GM19395 (cell line): ENCODE measurements at regions not wholly inside any gene's neighbourhood (a gene's known extent, or its start where the extent isn't known, plus 50 kb on each side); places are given as distances from the start of the nearest gene placed in this dataset.

Experiments
- ATAC-seq: cut with Tn5 transposase; IDR thresholded peaks from one replicate; pipeline ENCODE4 v1.9.1; 2021; ENCODE audit warnings: mild to moderate bottlenecking, moderate library complexity; ENCODE audit not compliant: unreplicated experiment

DNA sequence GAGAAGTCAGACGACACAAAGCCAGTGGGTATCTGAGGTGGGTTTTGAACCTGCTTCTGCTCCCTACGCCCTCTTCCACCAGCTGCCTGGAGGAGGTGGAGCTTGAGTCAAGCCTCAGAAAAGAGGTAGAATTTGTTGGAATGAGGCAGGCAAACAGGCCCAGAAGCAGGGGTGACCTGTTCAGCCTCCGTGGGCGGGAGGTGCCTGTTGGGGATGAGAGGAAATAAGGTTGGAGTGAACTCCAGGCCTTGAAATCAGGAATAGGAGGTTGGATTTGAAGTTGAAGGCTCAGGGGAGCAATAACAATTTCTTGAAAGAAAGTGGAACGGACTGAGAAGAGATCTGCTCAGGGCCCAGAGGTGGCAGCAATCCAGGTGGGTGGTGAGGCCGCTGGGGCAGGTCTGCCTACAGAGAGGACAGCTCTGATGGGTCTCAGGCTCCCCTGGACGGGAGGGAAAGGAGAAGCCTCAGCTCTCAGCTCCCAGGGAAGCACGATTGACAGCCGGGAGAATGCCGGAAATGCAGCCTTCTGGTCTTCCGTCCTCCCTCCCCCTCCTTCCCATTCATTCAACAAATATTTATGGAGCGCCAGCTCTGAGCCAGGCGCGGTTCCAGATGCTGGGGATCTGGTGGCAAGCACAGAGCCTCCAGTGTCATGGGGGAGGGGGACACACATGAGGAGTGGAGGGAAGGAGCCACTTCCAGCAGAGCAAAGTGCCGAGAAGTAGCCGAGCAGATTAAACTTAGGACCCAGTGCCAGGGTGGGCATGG, 61.9 kb upstream of the CIBAR2 start:
- ATAC-seq, result no peak

DNA sequence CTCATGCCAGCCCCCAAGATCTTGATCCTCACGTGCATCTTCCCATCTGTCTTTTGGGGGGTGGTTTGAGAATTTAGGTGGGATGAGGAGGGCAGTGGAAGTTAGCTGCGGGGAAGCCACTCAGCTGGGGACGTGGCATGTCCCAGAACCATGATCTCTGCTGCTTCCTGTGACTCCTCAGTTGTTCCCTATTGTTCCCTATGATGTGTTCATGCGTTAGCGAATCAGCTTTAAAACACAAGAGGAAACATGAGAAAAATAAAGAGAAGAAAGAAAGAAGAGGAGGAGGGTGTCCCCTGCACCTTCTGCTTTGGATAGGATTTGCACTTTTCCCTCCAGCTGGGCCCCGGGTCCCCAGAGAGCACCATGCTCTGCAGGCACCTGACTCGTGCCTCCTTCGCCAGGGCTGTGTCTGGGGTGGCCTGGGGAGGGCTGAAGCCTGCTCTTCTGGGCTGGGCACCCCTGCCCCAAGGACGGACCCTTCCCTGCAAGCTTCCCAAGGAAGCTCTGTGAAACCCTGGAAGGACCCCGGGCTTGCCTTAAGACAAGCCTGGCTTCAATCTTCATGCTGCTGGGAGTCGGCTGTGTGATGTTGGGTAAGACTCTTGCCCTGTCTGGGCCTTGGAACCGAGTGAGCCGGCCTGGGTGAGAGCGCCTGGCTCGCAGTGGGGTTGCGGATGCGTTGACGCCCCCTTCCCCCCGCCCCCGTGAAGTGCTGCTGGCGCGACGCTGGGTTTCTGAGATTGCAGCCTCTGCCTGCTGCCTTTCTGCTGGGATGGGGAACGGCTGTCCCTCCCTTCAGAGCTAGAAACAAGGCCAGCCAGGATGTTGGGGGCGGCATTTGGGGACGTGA, 62.8 kb upstream of the CIBAR2 start:
- no peak for ATAC-seq

DNA sequence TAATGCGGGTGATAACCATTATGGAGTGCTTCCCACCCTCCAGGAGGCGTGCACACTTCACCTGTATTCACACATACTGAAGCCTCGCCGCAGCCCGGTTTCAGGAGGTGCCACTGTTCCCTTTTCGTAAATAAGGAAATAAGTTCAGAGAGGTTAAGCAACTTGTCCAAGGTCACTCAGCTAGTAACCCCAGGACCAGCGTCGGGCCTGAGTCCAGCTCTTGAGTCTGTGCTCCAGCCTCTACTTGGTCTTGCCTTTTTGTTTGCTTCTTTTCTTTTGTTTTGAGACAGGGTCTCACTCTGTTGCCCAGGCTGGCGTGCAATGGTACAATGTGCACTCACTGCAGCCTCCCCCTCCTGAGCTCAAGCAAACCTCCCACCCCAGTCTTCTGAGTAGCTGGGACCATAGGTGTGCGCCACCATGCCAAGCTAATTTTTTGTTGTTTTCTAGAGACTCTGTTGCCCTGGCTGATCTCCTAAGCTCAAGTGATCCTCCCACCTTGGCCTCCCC, 63.5 kb upstream of the CIBAR2 start:
- no peak for ATAC-seq

DNA sequence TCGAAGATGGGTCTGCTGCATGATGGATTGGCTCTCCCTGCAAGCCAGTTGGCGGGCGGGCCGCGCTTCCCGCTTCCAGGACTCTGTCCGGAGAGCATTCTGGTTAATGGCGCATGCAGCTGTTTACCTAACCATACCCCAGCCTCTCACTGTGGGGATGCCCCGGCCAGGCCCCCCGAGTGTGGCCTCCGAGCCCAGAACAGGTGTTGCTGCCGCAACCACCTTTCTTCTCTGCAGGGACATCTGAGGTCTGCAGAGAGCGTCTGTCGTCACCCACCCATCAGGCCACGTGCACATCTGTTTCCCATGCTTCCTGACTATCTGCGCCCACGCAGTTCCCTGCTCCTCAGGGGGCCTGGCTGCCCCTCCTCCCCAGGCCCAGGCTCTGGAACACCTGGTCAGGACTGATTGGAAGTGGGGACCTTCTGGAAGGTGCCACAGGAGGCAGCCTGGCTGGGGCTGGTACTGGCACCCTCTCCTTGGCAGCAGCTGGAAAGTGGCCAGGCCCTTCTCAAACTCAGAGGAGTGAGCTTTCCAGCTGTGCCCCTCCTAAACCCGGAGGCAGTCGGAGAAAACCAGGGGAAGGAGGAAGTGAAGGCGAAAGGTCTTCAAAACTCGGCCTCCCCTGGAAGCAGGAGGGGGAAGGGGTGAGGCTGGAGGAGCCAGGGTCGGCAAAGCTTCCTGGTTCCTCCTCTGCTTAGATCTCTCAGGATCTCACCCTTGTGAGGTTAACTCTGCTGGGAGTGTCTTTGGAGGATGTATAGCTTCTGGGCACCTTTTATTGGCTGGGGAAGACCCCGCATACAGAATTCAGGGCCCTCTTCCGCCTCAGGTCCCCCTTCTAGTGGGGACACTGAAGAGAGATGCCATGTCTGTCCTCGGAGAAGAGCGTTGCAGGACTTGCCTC, 64.5 kb upstream of the CIBAR2 start:
- no peak for ATAC-seq

DNA sequence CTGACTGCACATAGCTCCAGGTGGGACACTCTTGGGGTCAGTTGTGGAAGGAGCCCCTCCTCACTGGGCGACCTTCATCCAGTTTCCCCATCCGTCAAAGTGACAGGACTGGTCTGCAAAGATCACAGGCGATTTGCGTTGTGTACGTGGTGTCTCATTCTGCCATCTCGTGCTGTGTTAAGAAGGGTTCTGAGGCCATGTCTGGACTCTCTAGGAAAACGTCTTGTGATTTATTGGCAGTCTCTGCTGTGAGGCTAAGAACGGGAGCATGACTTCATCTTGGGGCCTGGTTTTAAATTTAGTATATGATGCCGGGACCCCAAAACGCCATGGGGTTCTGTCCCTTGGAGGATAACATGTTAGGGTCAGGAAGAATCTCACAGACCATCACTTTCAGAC, 65.2 kb upstream of the CIBAR2 start:
- ATAC-seq, result no peak

DNA sequence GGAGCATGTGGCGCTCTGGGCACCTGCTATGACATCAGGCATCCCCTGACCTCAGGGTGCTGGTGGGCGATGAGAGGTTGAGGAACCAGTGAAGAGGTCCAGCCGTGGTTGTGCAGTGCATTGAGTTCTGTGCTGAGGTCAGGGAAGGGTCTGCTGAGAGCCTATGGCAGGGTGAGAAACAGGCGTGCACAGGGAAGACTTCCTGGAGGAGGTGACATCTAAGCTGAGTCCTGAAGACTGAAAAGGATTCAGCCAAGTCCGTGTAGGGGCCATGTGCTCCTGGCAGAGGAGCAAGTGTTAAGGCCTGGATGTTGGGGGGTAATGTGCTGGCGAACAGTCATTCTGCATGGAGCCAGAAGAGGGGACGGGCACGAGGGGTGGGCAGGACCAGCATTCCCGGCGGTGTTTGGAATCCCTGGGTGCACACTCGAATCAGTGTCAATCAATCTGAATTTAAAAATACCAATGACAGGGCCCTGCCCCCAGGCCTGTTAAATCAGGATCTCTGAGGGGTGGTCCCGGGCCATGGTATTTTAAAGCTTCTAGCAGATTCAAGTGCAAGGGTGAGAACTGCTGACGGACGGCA, 65.8 kb upstream of the CIBAR2 start:
- ATAC-seq, result no peak

DNA sequence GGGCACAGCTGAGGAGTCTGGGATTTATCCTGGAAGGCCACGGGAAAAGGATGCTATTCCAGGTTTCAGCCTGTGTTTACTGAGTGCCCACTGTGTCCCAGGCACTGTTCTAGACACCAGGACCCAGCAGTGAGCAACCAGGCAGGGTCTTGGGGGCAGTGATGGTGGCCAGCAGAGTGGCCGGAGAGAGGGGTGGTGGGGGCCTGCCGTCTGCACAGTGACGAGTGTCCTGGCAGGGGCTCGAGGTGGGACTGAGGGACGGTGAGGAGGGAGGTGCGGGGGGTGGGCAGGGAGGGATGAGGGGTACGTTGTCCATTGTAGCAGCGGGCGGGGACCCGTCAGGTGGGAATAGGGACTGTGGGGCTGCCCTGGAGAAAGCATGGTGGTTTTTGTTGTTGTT, 66.3 kb upstream of the CIBAR2 start:
- ATAC-seq, result no peak

DNA sequence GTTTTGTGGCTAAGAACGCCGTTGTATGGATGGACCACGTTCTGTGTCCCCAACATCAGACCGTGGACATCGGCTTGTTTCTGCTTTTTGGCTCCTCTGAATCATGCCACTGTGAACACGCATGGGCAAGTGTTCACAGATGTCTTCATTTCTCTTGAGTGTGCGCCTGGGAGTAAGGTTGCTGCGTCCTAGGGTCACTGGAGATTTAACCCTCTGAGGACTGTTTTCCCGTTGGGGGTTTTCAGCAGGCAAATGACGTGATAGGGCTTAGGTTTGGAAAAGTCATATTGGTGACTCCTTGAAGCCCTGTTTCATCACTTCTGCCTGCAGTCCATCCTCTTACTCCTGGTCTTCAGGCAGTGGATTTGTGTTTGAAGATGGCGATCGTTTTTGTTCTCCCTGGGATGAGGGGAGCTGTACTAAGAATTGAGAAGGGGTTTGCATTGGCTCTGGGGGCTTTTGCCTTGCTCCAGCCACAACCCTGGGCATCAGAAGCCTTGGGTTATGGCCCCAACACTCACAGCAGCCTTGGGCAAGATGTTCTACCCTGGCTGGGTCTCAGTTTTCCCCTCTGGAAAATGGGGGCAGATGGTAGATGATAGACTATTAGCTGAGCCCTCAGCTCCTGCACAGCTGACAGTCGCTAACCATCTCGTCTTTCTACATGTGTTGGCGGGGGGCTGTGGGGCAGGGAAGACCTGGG, 67.2 kb upstream of the CIBAR2 start:
- no peak for ATAC-seq

DNA sequence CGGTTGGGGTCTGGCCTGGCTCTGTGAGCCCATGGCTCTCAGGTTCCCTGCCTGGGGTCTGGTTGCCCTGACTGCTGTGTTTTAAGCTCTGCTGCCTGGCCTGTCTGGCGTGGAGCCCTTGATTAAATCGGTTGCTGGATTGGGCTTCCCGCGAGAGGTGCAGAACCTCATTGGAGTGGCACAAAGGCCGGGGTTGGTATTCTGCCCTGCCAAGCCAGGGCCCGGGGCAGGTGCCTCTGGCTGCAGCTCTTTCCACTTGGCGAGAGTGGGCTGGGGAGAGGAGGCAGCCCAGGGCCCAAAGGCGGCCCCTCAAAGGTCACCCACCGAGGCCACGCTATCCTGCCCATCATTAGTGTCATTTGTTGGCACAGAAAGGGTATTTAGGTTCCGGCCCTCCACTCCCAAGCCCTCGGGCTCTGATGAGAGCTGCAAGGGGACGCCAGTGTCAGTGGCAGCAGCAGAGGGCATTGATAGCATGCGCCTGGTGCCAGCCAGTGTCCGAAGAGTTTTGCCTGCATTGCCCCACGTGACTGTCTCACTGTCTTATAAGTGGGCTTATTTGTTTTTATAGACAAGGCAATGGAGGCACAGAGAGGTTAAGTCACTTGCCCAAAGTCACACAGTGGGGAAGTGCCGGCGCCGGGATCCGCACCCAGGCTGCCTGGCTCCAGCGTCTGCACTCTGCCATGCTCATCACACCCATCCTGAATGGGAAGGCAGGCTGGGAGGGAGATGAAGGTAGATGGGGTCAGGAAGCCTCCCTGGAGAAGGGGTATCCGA, 68.0 kb upstream of the CIBAR2 start:
- no peak for ATAC-seq

DNA sequence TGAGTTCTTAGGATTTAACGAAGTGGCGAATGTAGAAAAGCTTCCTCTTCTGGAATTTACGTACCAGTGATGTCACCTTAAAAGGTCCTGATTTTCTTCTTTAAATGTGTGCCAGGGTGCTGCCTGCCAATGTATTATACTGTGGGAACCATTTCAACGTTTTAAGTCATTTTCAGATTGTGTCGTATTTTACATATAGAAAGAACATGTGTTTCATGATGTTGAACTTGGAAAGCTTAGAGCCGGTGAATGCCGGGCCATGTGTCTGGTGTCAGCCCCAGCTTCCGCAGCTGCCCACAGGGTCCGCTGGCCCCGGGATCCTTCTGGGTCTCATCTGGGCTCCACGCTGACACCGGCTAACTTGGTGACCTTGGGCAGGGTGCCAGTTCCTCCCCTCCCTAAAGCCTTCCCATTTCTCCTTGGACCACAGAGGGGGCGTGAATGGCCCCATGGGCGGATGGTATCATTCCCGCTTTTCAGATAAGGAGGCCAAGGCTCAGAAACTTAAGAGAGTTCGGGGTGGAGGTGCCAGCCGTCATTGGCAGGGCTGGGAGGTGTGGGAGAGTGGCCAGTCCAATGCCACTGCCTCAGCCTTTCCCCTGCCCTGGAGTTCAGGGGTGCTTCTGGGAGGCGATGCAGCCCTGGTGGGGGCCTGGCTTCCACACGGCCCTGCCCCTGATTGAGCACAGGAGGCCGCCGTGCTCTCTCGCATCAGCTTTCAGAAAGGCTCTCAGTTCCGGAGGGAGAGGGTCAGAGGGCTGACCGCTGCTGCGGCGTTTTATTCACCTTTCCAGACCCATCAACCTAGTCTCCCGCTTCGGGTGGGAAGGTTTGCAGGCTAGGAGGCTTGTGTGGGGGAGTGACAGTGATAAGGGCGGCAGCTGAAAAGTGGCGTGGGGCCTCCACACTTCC, 68.8 kb upstream of the CIBAR2 start:
- ATAC-seq, result no peak

DNA sequence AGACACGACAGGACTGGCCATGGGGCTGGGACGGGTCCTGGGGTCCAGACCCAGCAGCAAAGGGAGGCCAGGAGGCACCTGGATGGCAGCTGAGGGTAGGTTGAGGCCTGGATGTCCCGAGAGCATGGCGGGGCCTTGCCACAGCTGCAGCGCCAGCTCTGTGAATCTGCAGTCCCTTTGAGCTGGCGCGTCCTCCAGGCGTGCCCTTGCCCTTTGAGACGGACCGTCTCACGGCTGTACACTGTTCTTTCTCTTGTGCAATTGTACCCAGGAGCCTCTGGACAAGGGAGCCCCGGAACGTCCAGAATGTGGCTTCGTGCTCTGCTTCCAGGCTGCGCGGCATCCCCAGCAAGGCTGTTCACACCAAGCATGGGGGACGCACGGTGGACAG, 69.5 kb upstream of the CIBAR2 start:
- ATAC-seq, result no peak

DNA sequence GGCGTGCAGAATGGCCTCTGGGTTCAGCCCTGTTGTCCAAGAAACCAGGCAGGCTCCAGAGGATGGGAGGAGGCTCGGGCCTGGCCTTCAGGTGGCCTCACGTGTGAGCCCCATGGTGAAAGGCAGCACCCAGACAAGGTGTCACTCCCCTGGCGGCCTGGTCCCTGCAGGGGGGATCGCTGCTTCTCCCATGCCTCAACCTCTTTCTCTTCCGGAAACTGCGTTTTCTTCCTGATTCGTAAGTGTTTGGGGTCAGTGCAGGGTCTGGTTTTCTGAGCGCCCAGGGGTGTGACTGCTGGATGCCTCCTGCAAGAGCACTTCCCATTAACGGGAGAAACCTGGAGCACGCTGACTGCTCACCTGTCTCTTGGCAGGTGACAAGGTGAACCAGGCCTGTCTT, 70.0 kb upstream of the CIBAR2 start:
- no peak for ATAC-seq

DNA sequence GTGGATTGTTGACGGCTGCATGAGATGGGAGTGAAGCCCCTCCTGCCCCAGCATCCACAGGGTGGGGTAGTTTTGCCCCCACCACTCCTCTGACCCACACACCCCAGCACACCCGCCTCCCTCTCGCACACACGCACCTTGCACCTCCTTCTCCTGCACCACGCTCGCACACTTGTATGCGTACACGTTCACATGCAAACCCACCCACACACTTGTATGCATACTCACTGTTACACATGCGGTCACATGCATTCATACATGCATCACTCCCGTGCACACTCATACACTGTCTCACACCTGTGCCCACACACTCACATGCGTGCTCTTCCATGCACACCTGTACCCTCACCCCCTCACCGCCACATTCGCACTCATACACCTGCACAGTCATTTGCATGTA, 70.5 kb upstream of the CIBAR2 start:
- no peak for ATAC-seq

DNA sequence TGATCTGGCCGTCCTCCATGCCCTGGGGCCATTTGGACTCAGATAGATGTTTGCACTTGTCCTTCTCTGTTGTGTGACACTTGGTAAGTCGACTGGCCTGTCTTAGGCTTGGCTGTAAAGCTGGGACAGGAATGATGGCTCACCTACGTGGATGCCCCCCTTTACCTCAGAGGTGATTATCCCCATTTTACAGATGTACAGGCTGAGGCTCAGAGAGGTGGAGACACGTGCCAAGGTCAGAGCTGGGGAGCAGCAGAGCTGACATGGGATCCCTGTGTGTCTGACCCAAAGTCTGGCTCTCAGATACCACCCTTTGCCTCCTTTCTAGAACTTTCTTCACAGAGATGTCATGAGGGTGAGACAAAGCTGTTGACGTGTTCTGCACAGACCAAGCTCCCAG, 71.3 kb upstream of the CIBAR2 start:
- no peak for ATAC-seq

DNA sequence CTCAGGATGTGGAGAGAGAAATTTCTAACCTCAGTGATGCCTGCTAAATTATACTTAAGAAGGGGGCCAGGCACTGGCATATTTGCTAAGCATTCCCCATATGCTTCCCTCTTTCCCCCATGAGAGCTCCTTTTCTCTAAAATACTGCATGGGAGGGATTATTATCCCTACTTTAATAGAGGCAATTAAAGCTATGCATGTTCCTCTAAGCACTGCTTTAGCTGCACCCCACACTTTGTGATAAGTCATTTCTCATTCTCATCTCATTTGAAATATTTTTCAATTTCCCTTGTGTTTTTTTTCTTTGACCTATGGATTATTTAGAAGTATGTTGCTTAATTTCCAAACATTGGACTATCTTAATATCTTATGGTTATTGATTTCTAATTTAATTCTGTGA, 72.1 kb upstream of the CIBAR2 start:
- ATAC-seq, result no peak

DNA sequence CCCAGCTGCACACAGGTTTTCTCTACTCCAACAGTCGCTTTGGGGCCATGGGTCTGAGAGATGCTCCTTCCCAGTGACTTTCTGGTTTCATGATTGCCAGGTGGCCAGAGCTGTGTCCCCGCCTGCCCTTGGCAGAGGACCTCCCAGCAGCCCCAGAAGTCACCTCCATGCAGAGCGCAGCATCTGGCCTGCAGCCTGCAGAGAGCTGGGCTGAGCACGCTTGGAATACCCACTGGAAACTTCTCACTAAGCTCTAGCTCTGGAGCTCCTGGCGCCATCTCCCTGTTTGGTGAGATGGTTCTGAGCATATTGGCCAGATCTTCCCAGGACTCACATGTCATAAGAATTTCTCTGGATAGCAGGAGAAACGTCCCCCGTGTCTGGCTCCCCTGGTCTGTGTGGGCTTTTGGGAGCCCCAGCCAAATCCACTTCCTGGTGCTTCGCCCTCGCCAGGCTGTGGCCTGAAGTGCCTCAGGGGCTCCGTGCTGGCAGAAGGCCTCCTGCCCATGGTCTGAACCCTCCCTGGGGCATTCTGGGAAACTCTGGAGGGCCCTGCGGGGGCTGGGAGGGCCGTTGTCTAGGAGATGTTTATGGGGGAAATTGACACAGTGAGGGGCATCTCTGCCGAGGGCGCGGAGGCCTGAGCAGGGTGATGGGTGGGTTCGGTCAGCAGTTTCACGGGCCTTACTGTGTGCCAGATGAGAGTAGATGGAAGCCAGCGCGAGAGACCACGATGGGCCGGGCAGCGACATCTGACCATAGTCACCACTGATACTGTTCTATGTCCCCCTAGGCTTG, 73.2 kb upstream of the CIBAR2 start:
- ATAC-seq, result no peak

DNA sequence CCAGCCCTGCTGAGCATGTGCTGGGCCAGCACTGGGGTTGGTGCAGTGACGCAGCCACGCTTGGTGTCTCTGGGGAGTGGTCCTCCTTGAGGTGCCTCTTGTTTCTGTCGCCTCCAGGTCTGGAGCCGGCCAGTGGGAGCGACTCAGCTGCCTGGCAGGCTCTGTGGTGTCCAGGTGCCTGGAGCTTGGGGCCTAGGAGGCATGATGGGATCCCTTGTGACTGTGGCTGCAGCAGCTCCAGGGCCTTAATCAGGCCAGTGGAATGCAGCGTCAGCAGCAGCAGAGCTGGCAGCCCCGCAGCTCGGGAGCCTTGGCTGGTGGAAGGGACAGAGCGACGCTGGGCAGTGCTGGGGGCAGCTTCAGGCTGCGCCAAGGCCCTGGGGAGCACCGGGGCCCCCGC, 74.7 kb upstream of the CIBAR2 start:
- ATAC-seq, result no peak

DNA sequence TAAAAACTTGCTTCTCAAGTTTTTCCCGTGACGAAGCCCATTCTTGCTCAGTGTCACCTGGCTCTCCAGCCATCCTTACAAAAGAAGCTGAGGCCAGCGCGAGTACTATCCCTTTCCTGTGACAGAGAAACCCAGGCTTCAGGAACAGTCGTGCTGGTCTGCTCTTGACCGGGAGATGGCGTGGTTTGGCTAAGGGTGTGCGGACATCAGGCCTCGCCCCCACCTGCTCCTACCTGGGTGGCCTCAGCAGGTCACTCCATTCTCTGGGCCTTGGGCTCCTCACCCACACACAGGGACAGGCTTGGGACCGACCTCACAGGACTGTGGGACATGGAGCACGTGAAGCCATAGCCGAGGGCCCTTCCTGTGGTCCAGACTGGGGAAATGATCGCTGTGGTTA, 75.2 kb upstream of the CIBAR2 start:
- ATAC-seq, result no peak
